SK-N-SH (cell line): ENCODE measurements at regions not wholly inside any gene's neighbourhood (a gene's known extent, or its start where the extent isn't known, plus 50 kb on each side); places are given as distances from the start of the nearest gene placed in this dataset.

Source experiments
- CTCF ChIA-PET: fragments of 300-600, 350-600 bp; formaldehyde crosslinking; extraction: SDS; loops from one replicate; lab custom pipeline; 2021; lab: Yijun Ruan, JAX
- POLR2A ChIA-PET: fragments of 350-600 bp; sonication (Branson Sonifier 250); formaldehyde crosslinking; extraction: SDS; loops from one replicate; lab custom pipeline; 2020; ENCODE audit warnings: antibody characterized with exemption, inconsistent platforms; lab: Yijun Ruan, JAX
- DNase-seq: peaks from one replicate; pipeline ENCODE4 v3.0.0; 2012
- H2AFZ ChIP-seq: fragments of 200-600 bp; sonication (generic); 2 replicates; pipeline ENCODE4 v1.8.1; 2016; ENCODE audit warnings: antibody characterized with exemption, mild to moderate bottlenecking, low read depth
- H3F3A ChIP-seq: fragments of 200-600 bp; sonication (generic); replicated peaks from 2 replicates; pipeline ENCODE3; 2016; ENCODE audit warnings: antibody characterized with exemption, mild to moderate bottlenecking; ENCODE audit not compliant: insufficient read depth
- H3K27ac ChIP-seq, 2 experiments: fragments of 200-500 bp in 1 of 2; fragments of 200-600 bp in 1 of 2; sonication (Bioruptor generic) in 1 of 2; sonication (generic), shearing (Covaris generic) in 1 of 2; 2 replicates each; pipeline versions ENCODE4 v1.5.1 to v1.6.1; 2014 to 2016; ENCODE audit warnings: low read depth in 2 of 2, inconsistent platforms in 1 of 2, low read length in 1 of 2, mild to moderate bottlenecking in 1 of 2, mixed read lengths in 1 of 2
- H3K27me3 ChIP-seq: fragments of 200-600 bp; sonication (generic), shearing (Covaris generic); 2 replicates; pipeline ENCODE4 v1.6.1; 2016; ENCODE audit warnings: mixed run types; ENCODE audit not compliant: insufficient read depth
- H3K36me3 ChIP-seq, 2 experiments: fragments of 200-500 bp in 1 of 2; fragments of 200-600 bp in 1 of 2; sonication (Bioruptor generic) in 1 of 2; sonication (generic) in 1 of 2; replicated peaks in 1 of 2; 2 replicates each; pipeline versions ENCODE3 to v1.5.1; 2014 to 2016; ENCODE audit warnings: low read length in 1 of 2, mild to moderate bottlenecking in 1 of 2; ENCODE audit not compliant: insufficient read depth in 2 of 2, control insufficient read depth in 1 of 2
- H3K4me1 ChIP-seq, 2 experiments: fragments of 200-500 bp in 1 of 2; fragments of 200-600 bp in 1 of 2; sonication (Bioruptor generic) in 1 of 2; sonication (generic), shearing (Covaris generic) in 1 of 2; 2 replicates each; pipeline versions ENCODE4 v1.5.1 to v1.6.1; 2014 to 2016; ENCODE audit warnings: low read depth in 1 of 2, low read length in 1 of 2, mixed run types in 1 of 2; ENCODE audit not compliant: insufficient read depth in 2 of 2, control insufficient read depth in 1 of 2
- H3K4me2 ChIP-seq: fragments of 200-600 bp; sonication (generic), shearing (Covaris generic); 2 replicates; pipeline ENCODE4 v1.6.1; 2017; ENCODE audit warnings: mixed run types
- H3K4me3 ChIP-seq, 2 experiments: fragments of 200-500 bp in 1 of 2; fragments of 200-600 bp in 1 of 2; sonication (Bioruptor generic) in 1 of 2; sonication (generic), shearing (Covaris generic) in 1 of 2; 2 replicates each; pipeline versions ENCODE4 v1.5.1 to v1.8.1; 2014 to 2016; ENCODE audit warnings: low read depth in 2 of 2, inconsistent platforms in 1 of 2, low read length in 1 of 2, mild to moderate bottlenecking in 1 of 2, mixed read lengths in 1 of 2, moderate library complexity in 1 of 2
- H3K79me2 ChIP-seq: fragments of 200-600 bp; sonication (generic); 2 replicates; pipeline ENCODE4 v1.8.1; 2017; ENCODE audit warnings: mild to moderate bottlenecking; ENCODE audit not compliant: insufficient read depth
- H3K9ac ChIP-seq: fragments of 200-600 bp; sonication (generic); 2 replicates; pipeline ENCODE4 v1.6.1; 2017; ENCODE audit warnings: mixed run types
- H3K9me2 ChIP-seq: fragments of 200-600 bp; sonication (generic); 2 replicates; pipeline ENCODE4 v1.6.1; 2017; ENCODE audit warnings: mixed run types
- H3K9me3 ChIP-seq: fragments of 200-600 bp; sonication (generic); 2 replicates; pipeline ENCODE4 v1.6.1; 2017; ENCODE audit warnings: mixed run types, mild to moderate bottlenecking, moderate library complexity
- H4K20me1 ChIP-seq: fragments of 200-600 bp; sonication (generic); 2 replicates; pipeline ENCODE4 v1.6.1; 2017; ENCODE audit warnings: mild to moderate bottlenecking, mixed run types; ENCODE audit not compliant: insufficient read depth
- ELF1 ChIP-seq: IDR thresholded peaks from 2 replicates; pipeline ENCODE4 v1.4.0; 2012
- EP300 ChIP-seq, 2 experiments: IDR thresholded peaks; 2 replicates each; pipeline versions ENCODE4 v1.4.0 to v1.6.1; 2012; ENCODE audit warnings: borderline replicate concordance in 1 of 2, low read depth in 1 of 2, low read length in 1 of 2
- EZH2phosphoT487 ChIP-seq: fragments of 200-600 bp; sonication (generic); IDR thresholded peaks from 2 replicates; pipeline ENCODE4 v1.6.1; 2017; ENCODE audit warnings: low read depth, mixed run types, mild to moderate bottlenecking, antibody characterized with exemption, moderate library complexity, borderline replicate concordance
- FOSL2 ChIP-seq: IDR thresholded peaks from 2 replicates; pipeline ENCODE4 v1.4.0; 2012; ENCODE audit warnings: low read depth, mild to moderate bottlenecking, moderate library complexity, borderline replicate concordance
- FOXJ3 ChIP-seq: sonication (generic); formaldehyde crosslinking; IDR thresholded peaks from 2 replicates; pipeline ENCODE4 v1.5.1; 2020; ENCODE audit warnings: mild to moderate bottlenecking, missing genetic modification reagents
- FOXM1 ChIP-seq: IDR thresholded peaks from 2 replicates; pipeline ENCODE4 v1.4.0; 2012; ENCODE audit warnings: low read depth, mild to moderate bottlenecking
- GABPA ChIP-seq: IDR thresholded peaks from 2 replicates; pipeline ENCODE4 v1.4.0; 2012; ENCODE audit warnings: low read depth, mild to moderate bottlenecking
- GATA2 ChIP-seq: sonication (generic); formaldehyde crosslinking; IDR thresholded peaks from 2 replicates; pipeline ENCODE4 v1.5.0; 2020; ENCODE audit warnings: mild to moderate bottlenecking, missing genetic modification reagents
- JUND ChIP-seq: IDR thresholded peaks from 2 replicates; pipeline ENCODE4 v1.4.0; 2012
- MEF2A ChIP-seq: IDR thresholded peaks from 2 replicates; pipeline ENCODE4 v1.4.0; 2012; ENCODE audit warnings: low read depth, borderline replicate concordance
- NFIC ChIP-seq: IDR thresholded peaks from 2 replicates; pipeline ENCODE4 v1.4.0; 2012; ENCODE audit warnings: borderline replicate concordance
- NRF1 ChIP-seq: IDR thresholded peaks from 2 replicates; pipeline ENCODE4 v1.6.1; 2012; ENCODE audit warnings: low read depth, mild to moderate bottlenecking, low read length
- POLR2AphosphoS5 ChIP-seq: IDR thresholded peaks from 2 replicates; pipeline ENCODE4 v1.6.1; 2012; ENCODE audit warnings: low read depth, low read length
- RAD21 ChIP-seq: IDR thresholded peaks from 2 replicates; pipeline ENCODE4 v1.6.1; 2012; ENCODE audit warnings: mild to moderate bottlenecking, low read length
- RCOR1 ChIP-seq: fragments of 150-350 bp; IDR thresholded peaks from 2 replicates; pipeline ENCODE4 v1.6.1; 2017; ENCODE audit warnings: antibody characterized with exemption, low read length
- RFX5 ChIP-seq: IDR thresholded peaks from 2 replicates; pipeline ENCODE4 v1.6.1; 2012; ENCODE audit warnings: mild to moderate bottlenecking, improper control_type of control experiment, low read length
- RXRA ChIP-seq: IDR thresholded peaks from 2 replicates; pipeline ENCODE4 v1.4.0; 2012; ENCODE audit warnings: low read depth, mild to moderate bottlenecking, borderline replicate concordance
- TAF1 ChIP-seq: IDR thresholded peaks from 2 replicates; pipeline ENCODE4 v1.6.1; 2012; ENCODE audit warnings: low read depth, mild to moderate bottlenecking, low read length, moderate library complexity, borderline replicate concordance
- TEAD4 ChIP-seq: IDR thresholded peaks from 2 replicates; pipeline ENCODE4 v1.4.0; 2012; ENCODE audit warnings: mild to moderate bottlenecking, borderline replicate concordance; ENCODE audit not compliant: insufficient read depth
- whole genome bisulfite sequencing: methylation state at CpG from one replicate; pipeline ENCODE4 v1.1.6; 2017; ENCODE audit warnings: low lambda C conversion rate; 5-methylcytosine and 5-hydroxymethylcytosine counted together
- TF ChIP-seq, protein P1 (sequence below): fragments of 200-600 bp; sonication (generic); IDR thresholded peaks from 2 replicates; pipeline ENCODE4 v1.6.1; 2017; ENCODE audit warnings: antibody characterized with exemption, mild to moderate bottlenecking, moderate library complexity
- TF ChIP-seq, protein P2 (sequence below): IDR thresholded peaks from 2 replicates; pipeline ENCODE4 v1.6.1; 2012; ENCODE audit warnings: mild to moderate bottlenecking, low read depth, low read length, moderate library complexity
- TF ChIP-seq, protein P3 (sequence below): fragments of 150-350 bp; IDR thresholded peaks from 2 replicates; pipeline ENCODE4 v1.6.1; 2017; ENCODE audit warnings: antibody characterized with exemption, low read length, low read depth, borderline replicate concordance
- TF ChIP-seq, protein P4 (sequence below): IDR thresholded peaks from 2 replicates; pipeline ENCODE4 v1.4.0; 2012; ENCODE audit warnings: low read depth, borderline replicate concordance
- TF ChIP-seq, protein P5 (sequence below): IDR thresholded peaks from 2 replicates; pipeline ENCODE4 v1.4.0; 2012; ENCODE audit warnings: low read depth

DNA sequence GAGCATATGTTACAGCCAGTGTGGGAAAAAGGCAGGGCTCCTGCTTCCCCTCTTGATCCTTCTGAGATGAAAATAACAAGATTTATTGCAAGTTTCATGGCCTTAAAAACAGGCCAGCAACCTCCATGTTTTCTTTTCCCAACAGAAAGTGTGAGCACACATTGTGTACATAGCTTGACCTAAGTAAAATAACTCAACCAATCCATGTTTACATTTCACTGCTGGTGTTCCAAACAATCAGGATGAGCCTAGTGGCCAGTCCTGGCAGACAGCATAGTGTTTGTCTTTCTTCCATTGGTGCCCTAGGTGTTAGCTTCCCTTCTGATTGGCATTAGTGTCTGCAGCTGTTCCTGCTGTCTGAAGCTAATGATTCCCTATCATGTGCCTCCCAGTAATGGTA lies 847.7 kb downstream of the EPHA3 start:
- Histone ChIP-seq H3K9me2 (no peaks in the 10 kb centered on the region), H3F3A (no peaks in the 10 kb centered on the region), H3K4me1 (no peaks in the 10 kb centered on the region), H3K27me3 (no peaks in the 10 kb centered on the region), H3K79me2 (no peaks in the 10 kb centered on the region), H2AFZ (no peak overlapping the region), H3K4me2 (no peak overlapping the region), H3K9ac (no peak overlapping the region), H3K9me3 (no peaks in the 10 kb centered on the region), H3K36me3 (no peaks in the 10 kb centered on the region), H4K20me1 (no peaks in the 10 kb centered on the region), H3K4me3 (no peak overlapping the region), H3K27ac (no peak overlapping the region)
- POLR2A ChIA-PET: no interaction called here
- no peak for TF ChIP-seq TAF1
- no peak for TF ChIP-seq RFX5
- no peak for TF ChIP-seq TEAD4
- TF ChIP-seq NRF1: no peak
- no peak for TF ChIP-seq MEF2A
- TF ChIP-seq RCOR1: no peak
- TF ChIP-seq EP300 (IDR thresholded peaks at IDR 0.05; ENCODE audit: borderline replicate concordance in 1 of 2, low read depth in 1 of 2, low read length in 1 of 2): no peak
- TF ChIP-seq, protein P1, sequence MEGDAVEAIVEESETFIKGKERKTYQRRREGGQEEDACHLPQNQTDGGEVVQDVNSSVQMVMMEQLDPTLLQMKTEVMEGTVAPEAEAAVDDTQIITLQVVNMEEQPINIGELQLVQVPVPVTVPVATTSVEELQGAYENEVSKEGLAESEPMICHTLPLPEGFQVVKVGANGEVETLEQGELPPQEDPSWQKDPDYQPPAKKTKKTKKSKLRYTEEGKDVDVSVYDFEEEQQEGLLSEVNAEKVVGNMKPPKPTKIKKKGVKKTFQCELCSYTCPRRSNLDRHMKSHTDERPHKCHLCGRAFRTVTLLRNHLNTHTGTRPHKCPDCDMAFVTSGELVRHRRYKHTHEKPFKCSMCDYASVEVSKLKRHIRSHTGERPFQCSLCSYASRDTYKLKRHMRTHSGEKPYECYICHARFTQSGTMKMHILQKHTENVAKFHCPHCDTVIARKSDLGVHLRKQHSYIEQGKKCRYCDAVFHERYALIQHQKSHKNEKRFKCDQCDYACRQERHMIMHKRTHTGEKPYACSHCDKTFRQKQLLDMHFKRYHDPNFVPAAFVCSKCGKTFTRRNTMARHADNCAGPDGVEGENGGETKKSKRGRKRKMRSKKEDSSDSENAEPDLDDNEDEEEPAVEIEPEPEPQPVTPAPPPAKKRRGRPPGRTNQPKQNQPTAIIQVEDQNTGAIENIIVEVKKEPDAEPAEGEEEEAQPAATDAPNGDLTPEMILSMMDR: no peak
- no peak for TF ChIP-seq POLR2AphosphoS5
- TF ChIP-seq, protein P2, sequence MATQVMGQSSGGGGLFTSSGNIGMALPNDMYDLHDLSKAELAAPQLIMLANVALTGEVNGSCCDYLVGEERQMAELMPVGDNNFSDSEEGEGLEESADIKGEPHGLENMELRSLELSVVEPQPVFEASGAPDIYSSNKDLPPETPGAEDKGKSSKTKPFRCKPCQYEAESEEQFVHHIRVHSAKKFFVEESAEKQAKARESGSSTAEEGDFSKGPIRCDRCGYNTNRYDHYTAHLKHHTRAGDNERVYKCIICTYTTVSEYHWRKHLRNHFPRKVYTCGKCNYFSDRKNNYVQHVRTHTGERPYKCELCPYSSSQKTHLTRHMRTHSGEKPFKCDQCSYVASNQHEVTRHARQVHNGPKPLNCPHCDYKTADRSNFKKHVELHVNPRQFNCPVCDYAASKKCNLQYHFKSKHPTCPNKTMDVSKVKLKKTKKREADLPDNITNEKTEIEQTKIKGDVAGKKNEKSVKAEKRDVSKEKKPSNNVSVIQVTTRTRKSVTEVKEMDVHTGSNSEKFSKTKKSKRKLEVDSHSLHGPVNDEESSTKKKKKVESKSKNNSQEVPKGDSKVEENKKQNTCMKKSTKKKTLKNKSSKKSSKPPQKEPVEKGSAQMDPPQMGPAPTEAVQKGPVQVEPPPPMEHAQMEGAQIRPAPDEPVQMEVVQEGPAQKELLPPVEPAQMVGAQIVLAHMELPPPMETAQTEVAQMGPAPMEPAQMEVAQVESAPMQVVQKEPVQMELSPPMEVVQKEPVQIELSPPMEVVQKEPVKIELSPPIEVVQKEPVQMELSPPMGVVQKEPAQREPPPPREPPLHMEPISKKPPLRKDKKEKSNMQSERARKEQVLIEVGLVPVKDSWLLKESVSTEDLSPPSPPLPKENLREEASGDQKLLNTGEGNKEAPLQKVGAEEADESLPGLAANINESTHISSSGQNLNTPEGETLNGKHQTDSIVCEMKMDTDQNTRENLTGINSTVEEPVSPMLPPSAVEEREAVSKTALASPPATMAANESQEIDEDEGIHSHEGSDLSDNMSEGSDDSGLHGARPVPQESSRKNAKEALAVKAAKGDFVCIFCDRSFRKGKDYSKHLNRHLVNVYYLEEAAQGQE: no peak
- TF ChIP-seq FOSL2: no peak
- no peak for TF ChIP-seq EZH2phosphoT487
- no peak for TF ChIP-seq FOXM1
- no peak for TF ChIP-seq GABPA
- no peak for TF ChIP-seq GATA2
- DNase-seq: no peak
- CTCF ChIA-PET: no interaction called here

DNA sequence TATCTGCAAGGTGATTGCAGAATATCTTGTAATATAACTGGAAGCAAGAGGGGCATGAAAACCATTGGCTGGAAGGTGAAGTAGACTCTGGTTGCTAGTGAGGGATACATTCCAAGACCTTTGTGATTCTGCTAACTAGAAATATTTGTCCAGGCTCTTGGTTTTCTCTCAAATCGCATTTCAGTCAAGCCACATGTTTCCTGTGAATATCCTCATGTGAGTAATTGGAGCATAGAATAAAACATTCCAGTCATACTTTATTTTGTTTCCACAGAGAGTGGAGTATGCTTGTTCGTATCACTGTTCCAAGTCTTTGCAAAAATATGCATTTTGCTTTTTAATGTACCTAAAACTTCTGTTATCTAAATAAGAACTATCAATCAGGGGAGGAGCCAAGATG lies 850.0 kb downstream of the EPHA3 start:
- Histone ChIP-seq H2AFZ (no peak overlapping the region), H3K4me3 (no peak overlapping the region), H3K9ac (no peak overlapping the region), H3K27me3 (no peaks in the 10 kb centered on the region), H3K4me1 (no peaks in the 10 kb centered on the region), H3K9me3 (no peaks in the 10 kb centered on the region), H3K4me2 (no peak overlapping the region; the same call in 1 of the 2 replicates), H3K79me2 (no peaks in the 10 kb centered on the region), H3K27ac (no peak overlapping the region), H3F3A (no peaks in the 10 kb centered on the region), H3K36me3 (no peaks in the 10 kb centered on the region), H4K20me1 (no peaks in the 10 kb centered on the region), H3K9me2 (no peaks in the 10 kb centered on the region)
- DNase-seq: no peak
- TF ChIP-seq FOXM1: no peak
- no peak for TF ChIP-seq ELF1
- no peak for TF ChIP-seq MEF2A
- TF ChIP-seq, protein P3, sequence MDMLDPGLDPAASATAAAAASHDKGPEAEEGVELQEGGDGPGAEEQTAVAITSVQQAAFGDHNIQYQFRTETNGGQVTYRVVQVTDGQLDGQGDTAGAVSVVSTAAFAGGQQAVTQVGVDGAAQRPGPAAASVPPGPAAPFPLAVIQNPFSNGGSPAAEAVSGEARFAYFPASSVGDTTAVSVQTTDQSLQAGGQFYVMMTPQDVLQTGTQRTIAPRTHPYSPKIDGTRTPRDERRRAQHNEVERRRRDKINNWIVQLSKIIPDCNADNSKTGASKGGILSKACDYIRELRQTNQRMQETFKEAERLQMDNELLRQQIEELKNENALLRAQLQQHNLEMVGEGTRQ: no peak
- no peak for TF ChIP-seq JUND
- no peak for TF ChIP-seq RXRA
- TF ChIP-seq TEAD4: no peak
- TF ChIP-seq, protein P4, sequence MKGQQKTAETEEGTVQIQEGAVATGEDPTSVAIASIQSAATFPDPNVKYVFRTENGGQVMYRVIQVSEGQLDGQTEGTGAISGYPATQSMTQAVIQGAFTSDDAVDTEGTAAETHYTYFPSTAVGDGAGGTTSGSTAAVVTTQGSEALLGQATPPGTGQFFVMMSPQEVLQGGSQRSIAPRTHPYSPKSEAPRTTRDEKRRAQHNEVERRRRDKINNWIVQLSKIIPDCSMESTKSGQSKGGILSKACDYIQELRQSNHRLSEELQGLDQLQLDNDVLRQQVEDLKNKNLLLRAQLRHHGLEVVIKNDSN: no peak
- TF ChIP-seq FOXJ3 (CRISPR knock-in tag): no peak
- TF ChIP-seq NFIC: no peak
- no peak for TF ChIP-seq GABPA
- TF ChIP-seq, protein P5, sequence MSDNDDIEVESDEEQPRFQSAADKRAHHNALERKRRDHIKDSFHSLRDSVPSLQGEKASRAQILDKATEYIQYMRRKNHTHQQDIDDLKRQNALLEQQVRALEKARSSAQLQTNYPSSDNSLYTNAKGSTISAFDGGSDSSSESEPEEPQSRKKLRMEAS: no peak
- TF ChIP-seq RAD21: no peak
- 2% methylated on average over 2 of the region's 2 CpGs for WGBS
- POLR2A ChIA-PET: no interaction called here
- CTCF ChIA-PET: no interaction called here
